ENCODE measurements at regions not wholly inside any gene's neighbourhood (a gene's known extent, or its start where the extent isn't known, plus 50 kb on each side); places are given as distances from the start of the nearest gene placed in this dataset.

GRCh38 chr11:19429108-19429760, 188.5 kb upstream of the E2F8 start:
- H3K9me3 ChIP-seq (ENCODE audit: low read length): no peaks in the 10 kb centered on the region
- H4K20me1 ChIP-seq (ENCODE audit: insufficient read depth): no peaks in the 10 kb centered on the region
- H3K27me3 ChIP-seq (ENCODE audit: insufficient read depth, low read depth, low read length): no peaks in the 10 kb centered on the region
- TF ChIP-seq EZH2 (IDR thresholded peaks at IDR 0.05; ENCODE audit: borderline replicate concordance, insufficient read depth, low read length, poor library complexity, severe bottlenecking) (no peak), CTCF (IDR thresholded peaks at IDR 0.05; ENCODE audit: poor library complexity, severe bottlenecking) (no peak), REST (IDR thresholded peaks at IDR 0.05; ENCODE audit: borderline replicate concordance) (no peak), MXI1 (conservative IDR thresholded peaks at IDR 0.05; ENCODE audit: poor library complexity, severe bottlenecking) (no peak), POLR2AphosphoS5 (IDR thresholded peaks at IDR 0.05) (no peak), EP300 (conservative IDR thresholded peaks at IDR 0.05; ENCODE audit: poor library complexity, severe bottlenecking) (no peak), SMC3 (conservative IDR thresholded peaks at IDR 0.05; ENCODE audit: poor library complexity) (no peak), TAF1 (IDR thresholded peaks at IDR 0.05; ENCODE audit: low read depth) (no peak), RAD21 (conservative IDR thresholded peaks at IDR 0.05) (no peak)
- no peak overlapping the region for H2AFZ ChIP-seq (ENCODE audit: low read depth, low read length)
- no peaks in the 10 kb centered on the region for H3F3A ChIP-seq (ENCODE audit: insufficient read depth, low read length, poor library complexity, severe bottlenecking)
- no peak overlapping the region for H3K4me2 ChIP-seq (ENCODE audit: low read length)
- H3K4me3 ChIP-seq (ENCODE audit: low read length): no peak overlapping the region
- H3K36me3 ChIP-seq (ENCODE audit: insufficient read depth, low read length): no peaks in the 10 kb centered on the region
- H3K27ac ChIP-seq (ENCODE audit: low read length): no peak overlapping the region
- no peak overlapping the region for H3K9ac ChIP-seq (ENCODE audit: low read length)
- H3K79me2 ChIP-seq (replicated peaks; ENCODE audit: insufficient read depth, low read length): no peaks in the 10 kb centered on the region
- H3K9me2 ChIP-seq (ENCODE audit: insufficient read depth, low read length): no peaks in the 10 kb centered on the region

- H3K4me3 ChIP-seq (ENCODE audit: low read length): no peak overlapping the region
- H3K4me2 ChIP-seq (ENCODE audit: low read length): no peak overlapping the region
- no peak overlapping the region for H3K9ac ChIP-seq (ENCODE audit: low read length)
- H3F3A ChIP-seq (ENCODE audit: insufficient read depth, low read length, poor library complexity, severe bottlenecking): no peaks in the 10 kb centered on the region
- H3K27me3 ChIP-seq (ENCODE audit: insufficient read depth, low read depth, low read length): no peaks in the 10 kb centered on the region
- H3K27ac ChIP-seq (ENCODE audit: low read length): no peak overlapping the region
- TF ChIP-seq MXI1 (conservative IDR thresholded peaks at IDR 0.05; ENCODE audit: poor library complexity, severe bottlenecking) (no peak), EZH2 (IDR thresholded peaks at IDR 0.05; ENCODE audit: borderline replicate concordance, insufficient read depth, low read length, poor library complexity, severe bottlenecking) (no peak)
- H4K20me1 ChIP-seq (ENCODE audit: insufficient read depth): no peaks in the 10 kb centered on the region
- H3K9me2 ChIP-seq (ENCODE audit: insufficient read depth, low read length): no peaks in the 10 kb centered on the region
- no peak overlapping the region for H2AFZ ChIP-seq (ENCODE audit: low read depth, low read length)
- no peaks in the 10 kb centered on the region for H3K9me3 ChIP-seq (ENCODE audit: low read length)
- H3K36me3 ChIP-seq (ENCODE audit: insufficient read depth, low read length): no peaks in the 10 kb centered on the region
- no peaks in the 10 kb centered on the region for H3K79me2 ChIP-seq (replicated peaks; ENCODE audit: insufficient read depth, low read length)
These were observed 187.7 kb upstream of the E2F8 start for GRCh38 chr11:19428206-19429002.

All from neural cell (in vitro differentiated cells).